HG03039 (cell line): ENCODE measurements at regions not wholly inside any gene's neighbourhood (a gene's known extent, or its start where the extent isn't known, plus 50 kb on each side); places are given as distances from the start of the nearest gene placed in this dataset.

ENCODE experiments used
- ATAC-seq: cut with Tn5 transposase; IDR thresholded peaks from one replicate; pipeline ENCODE4 v1.9.1; 2021; ENCODE audit warnings: mild to moderate bottlenecking, moderate library complexity; ENCODE audit not compliant: unreplicated experiment

GRCh38 chr5:155947394-155948062, 379.4 kb upstream of the SGCD start:
- no peak for ATAC-seq

- no peak for ATAC-seq
These were observed 378.4 kb upstream of the SGCD start for GRCh38 chr5:155948576-155948975.

GRCh38 chr5:155952486-155953089, 374.4 kb upstream of the SGCD start:
- no peak for ATAC-seq

- ATAC-seq: no peak
These were observed 373.6 kb upstream of the SGCD start for GRCh38 chr5:155953335-155953734.

GRCh38 chr5:155954701-155955445, 372.1 kb upstream of the SGCD start:
- ATAC-seq: no peak

- no peak for ATAC-seq
These were observed 369.1 kb upstream of the SGCD start for GRCh38 chr5:155957884-155958283.

GRCh38 chr5:155959082-155959481, 367.9 kb upstream of the SGCD start:
- no peak for ATAC-seq

- ATAC-seq: no peak
These were observed 366.8 kb upstream of the SGCD start for GRCh38 chr5:155960177-155960576.

- ATAC-seq: no peak
These were observed 357.4 kb upstream of the SGCD start for GRCh38 chr5:155969537-155969936.

- no peak for ATAC-seq
These were observed 352.6 kb upstream of the SGCD start for GRCh38 chr5:155974369-155974768.

- ATAC-seq: no peak
These were observed 348.1 kb upstream of the SGCD start for GRCh38 chr5:155978850-155979249.

GRCh38 chr5:155982354-155982753, 344.6 kb upstream of the SGCD start:
- no peak for ATAC-seq

GRCh38 chr5:155983954-155984353, 343.0 kb upstream of the SGCD start:
- ATAC-seq: no peak

GRCh38 chr5:155987265-155987810, 339.6 kb upstream of the SGCD start:
- no peak for ATAC-seq

- no peak for ATAC-seq
These were observed 337.1 kb upstream of the SGCD start for GRCh38 chr5:155989879-155990278.

- no peak for ATAC-seq
These were observed 330.8 kb upstream of the SGCD start for GRCh38 chr5:155996123-155996522.

GRCh38 chr5:155998257-155998656, 328.7 kb upstream of the SGCD start:
- no peak for ATAC-seq

- ATAC-seq: no peak
These were observed 326.8 kb upstream of the SGCD start for GRCh38 chr5:156000115-156000514.

- no peak for ATAC-seq
These were observed 322.2 kb upstream of the SGCD start for GRCh38 chr5:156004754-156005153.

- ATAC-seq: no peak
These were observed 320.8 kb upstream of the SGCD start for GRCh38 chr5:156006026-156006647.

GRCh38 chr5:156008844-156009243, 318.1 kb upstream of the SGCD start:
- no peak for ATAC-seq
